ENCODE measurements at regions not wholly inside any gene's neighbourhood (a gene's known extent, or its start where the extent isn't known, plus 50 kb on each side); places are given as distances from the start of the nearest gene placed in this dataset.

DNA sequence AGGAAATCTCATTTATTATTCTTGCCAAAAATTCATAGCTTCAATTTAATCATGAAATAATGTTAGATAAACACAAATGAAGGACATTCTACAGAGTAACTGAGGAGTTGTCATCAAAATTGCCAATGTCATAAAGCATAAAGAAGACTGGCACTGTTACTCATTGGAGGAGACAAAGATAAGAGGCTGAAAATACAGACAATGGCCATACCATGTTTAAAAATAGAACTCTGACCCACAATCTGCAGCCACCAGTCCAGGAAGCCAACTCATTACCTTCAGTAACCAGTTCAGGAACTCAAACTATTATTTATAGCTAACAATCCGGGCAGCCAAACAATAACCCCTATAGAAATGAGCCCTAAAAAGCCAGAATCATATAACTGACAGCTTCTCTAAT lies 795.6 kb downstream of the TENT5A start:
- no peak for TF ChIP-seq GATA3 (IDR thresholded peaks at IDR 0.05; ENCODE audit: low read depth, low read length)

GRCh38 chr6:80946402-80946801 lies 806.1 kb downstream of the TENT5A start:
- TF ChIP-seq GATA2 (IDR thresholded peaks at IDR 0.05; ENCODE audit: low read depth, low read length): no peak
- TF ChIP-seq GATA3 (IDR thresholded peaks at IDR 0.05; ENCODE audit: low read depth, low read length): no peak

DNA sequence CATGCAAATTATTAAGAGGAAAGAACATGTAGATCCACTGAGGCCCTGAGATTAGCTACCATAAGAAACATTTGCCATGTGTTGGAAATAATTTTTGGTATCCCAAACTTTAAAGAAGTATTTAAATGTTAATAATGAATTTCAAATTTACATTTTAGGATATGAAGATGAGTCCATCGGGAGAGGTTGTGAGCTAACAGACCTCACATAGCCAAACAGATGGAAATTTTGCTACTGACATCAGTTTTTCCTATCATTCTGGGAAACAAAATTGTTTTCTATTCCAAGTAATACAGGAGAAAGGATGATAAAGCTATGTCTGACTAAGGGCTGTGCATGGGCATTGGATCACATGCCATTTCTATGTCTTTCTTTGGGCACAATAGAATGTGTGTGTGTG lies 809.6 kb downstream of the TENT5A start:
- TF ChIP-seq GATA3 (IDR thresholded peaks at IDR 0.05; ENCODE audit: low read depth, low read length) (no peak), GATA2 (IDR thresholded peaks at IDR 0.05; ENCODE audit: low read depth, low read length) (no peak)

DNA sequence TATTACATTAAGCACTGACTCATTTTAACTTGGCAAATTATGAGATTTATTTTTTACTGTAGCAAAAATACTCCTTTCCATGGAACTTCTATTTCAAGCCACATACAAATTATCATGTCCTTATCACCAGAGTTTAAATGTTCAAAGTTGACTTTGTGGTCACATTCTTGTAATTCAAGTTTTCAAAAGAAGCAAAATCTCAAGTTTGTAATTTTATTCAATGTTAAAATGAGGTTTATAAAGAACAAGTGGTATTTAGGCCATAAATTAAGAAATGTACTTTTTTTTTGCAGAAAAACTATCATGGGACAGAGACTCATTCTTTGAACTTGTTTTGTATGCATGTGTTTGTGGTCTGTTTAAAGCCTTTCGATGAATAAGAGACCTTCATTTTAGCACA lies 811.5 kb downstream of the TENT5A start:
- no peak for TF ChIP-seq GATA2 (IDR thresholded peaks at IDR 0.05; ENCODE audit: low read depth, low read length)
- TF ChIP-seq GATA3 (IDR thresholded peaks at IDR 0.05; ENCODE audit: low read depth, low read length): no peak

GRCh38 chr6:80940571-80940970 lies 811.9 kb downstream of the TENT5A start:
- no peak for TF ChIP-seq GATA3 (IDR thresholded peaks at IDR 0.05; ENCODE audit: low read depth, low read length)
- no peak for TF ChIP-seq GATA2 (IDR thresholded peaks at IDR 0.05; ENCODE audit: low read depth, low read length)

DNA sequence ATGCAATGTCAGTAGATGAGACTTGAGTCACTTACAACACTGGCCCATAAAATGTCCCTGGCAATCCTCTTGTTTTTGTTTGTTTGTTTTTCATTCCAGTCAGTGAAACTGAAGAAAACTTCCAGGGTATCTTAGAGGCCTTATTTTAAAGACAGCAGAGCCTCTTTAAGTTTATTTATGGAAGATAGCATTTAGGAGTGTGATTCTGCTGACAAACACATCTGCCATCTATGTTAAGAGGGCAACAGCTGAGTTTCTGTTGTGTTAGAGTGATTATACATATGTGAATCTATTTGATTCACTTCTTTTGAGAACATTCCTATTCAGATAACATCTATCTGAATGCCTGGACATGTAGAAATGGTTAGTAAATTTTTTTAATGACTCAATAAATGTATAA lies 812.6 kb downstream of the TENT5A start:
- TF ChIP-seq GATA3 (IDR thresholded peaks at IDR 0.05; ENCODE audit: low read depth, low read length) (no peak), GATA2 (IDR thresholded peaks at IDR 0.05; ENCODE audit: low read depth, low read length) (no peak)

DNA sequence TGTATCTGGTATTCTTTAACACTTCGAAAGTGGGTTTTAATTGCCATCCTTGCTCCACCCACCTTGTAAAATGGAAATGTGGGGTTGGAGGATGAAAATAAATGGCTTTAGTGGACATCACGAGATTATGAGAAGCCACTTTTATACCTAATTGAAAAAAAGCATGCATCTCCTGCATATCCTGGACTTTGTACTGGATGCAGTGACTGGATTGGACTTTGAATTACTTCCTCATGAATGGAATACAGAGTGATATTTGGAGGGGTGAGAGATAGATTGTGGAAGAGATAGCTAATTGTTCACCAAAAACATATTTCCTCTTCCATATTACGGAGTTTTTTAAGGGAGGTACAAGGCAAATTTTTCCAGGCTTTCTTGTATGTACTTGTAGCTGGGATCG lies 813.0 kb downstream of the TENT5A start:
- TF ChIP-seq GATA2 (IDR thresholded peaks at IDR 0.05; ENCODE audit: low read depth, low read length) (no peak), GATA3 (IDR thresholded peaks at IDR 0.05; ENCODE audit: low read depth, low read length) (no peak)

- TF ChIP-seq GATA3 (IDR thresholded peaks at IDR 0.05; ENCODE audit: low read depth, low read length) (no peak), GATA2 (IDR thresholded peaks at IDR 0.05; ENCODE audit: low read depth, low read length) (no peak)
Observed at GRCh38 chr6:80938131-80938530, 814.4 kb downstream of the TENT5A start.

DNA sequence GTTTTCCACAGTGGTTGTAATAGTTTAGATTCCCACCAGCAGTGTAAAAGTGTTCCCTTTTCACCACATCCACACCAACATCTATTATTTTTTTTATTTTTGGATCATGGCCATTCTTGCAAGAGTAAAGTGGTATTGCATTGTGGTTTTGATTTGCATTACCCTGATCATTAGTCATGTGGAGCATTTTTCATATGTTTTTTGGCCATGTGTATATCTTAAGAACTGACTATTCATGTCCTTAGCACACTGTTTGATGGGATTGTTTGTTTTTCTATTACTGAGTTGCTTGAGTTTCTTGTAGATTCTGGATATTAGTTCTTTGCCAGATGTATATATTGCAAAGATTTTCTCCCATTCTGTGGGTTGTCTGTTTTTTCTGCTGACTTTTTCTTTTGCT lies 820.1 kb downstream of the TENT5A start:
- no peak for TF ChIP-seq GATA2 (IDR thresholded peaks at IDR 0.05; ENCODE audit: low read depth, low read length)

DNA sequence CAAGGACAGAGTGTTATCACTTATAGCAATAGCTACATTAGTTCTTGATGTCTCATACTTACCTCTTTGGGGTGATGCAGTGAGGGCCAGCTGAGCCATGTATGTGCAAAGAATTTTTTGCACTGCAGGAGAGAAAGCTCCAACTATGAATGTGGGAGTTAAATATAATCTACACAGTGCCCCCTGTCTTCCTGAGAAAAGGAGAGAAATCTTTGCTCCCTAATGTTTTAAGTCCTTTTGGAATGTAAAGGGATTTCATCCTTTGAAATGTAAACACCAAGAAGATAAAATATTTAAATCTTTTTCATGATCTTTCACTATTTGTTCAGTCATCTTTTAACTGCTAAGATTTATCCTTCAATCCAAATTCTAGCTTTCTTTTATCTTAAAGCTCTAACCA lies 822.1 kb downstream of the TENT5A start:
- no peak for TF ChIP-seq GATA3 (IDR thresholded peaks at IDR 0.05; ENCODE audit: low read depth, low read length)
- no peak for TF ChIP-seq GATA2 (IDR thresholded peaks at IDR 0.05; ENCODE audit: low read depth, low read length)

GRCh38 chr6:80923816-80924215 lies 817.3 kb downstream of the BCKDHB start:
- TF ChIP-seq GATA2 (IDR thresholded peaks at IDR 0.05; ENCODE audit: low read depth, low read length) (no peak), GATA3 (IDR thresholded peaks at IDR 0.05; ENCODE audit: low read depth, low read length) (no peak)

GRCh38 chr6:80922916-80923455 lies 816.5 kb downstream of the BCKDHB start:
- TF ChIP-seq GATA2 (IDR thresholded peaks at IDR 0.05; ENCODE audit: low read depth, low read length): no peak
- no peak for TF ChIP-seq GATA3 (IDR thresholded peaks at IDR 0.05; ENCODE audit: low read depth, low read length)

DNA sequence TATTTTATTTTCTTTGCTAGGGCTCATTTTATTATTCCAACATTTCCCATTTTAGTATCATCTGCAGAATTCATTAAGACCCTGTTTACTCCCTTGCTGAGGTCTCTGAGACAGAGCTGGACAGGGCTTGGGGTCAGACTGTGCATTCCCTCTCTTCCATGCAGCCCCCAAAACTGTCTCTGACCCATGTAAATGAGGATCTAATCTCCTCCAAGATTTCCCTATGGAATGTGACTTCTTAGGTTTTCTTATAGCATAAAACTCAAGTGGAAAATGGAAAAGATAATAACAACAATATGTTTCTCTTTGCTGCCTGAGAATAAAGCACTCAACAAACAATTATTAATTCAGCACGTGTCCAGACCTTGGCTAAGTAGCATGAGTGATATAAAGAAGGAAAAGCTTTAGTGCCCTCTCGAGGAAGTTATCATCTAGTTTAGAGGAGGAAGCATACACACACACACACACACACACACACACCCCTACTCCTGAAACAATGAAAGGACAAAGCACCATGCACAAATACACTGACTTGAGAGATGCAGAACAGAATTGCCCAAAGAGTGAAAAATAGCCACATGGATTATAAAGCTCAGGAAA lies 815.5 kb downstream of the BCKDHB start:
- TF ChIP-seq GATA2 (IDR thresholded peaks at IDR 0.05; ENCODE audit: low read depth, low read length) (no peak), GATA3 (IDR thresholded peaks at IDR 0.05; ENCODE audit: low read depth, low read length) (no peak)

DNA sequence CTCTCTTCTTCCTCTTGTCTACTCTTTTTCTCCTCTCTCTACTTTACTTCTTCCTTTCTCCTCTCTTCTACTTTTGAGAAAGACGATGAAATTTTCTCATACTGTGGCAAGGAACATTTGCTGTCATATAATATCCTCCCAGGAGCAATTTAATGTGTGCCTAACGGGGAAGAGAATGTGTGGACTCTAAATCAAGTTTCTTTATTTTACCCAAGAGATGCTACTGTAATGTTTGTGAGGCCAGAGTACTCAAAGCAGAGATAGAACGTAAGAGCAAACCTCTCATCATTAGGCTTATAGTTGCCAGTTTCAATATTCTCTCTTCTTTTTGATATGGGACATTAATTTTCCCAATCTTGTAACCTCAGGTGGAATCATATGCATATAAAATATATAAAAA lies 801.4 kb downstream of the BCKDHB start:
- TF ChIP-seq GATA2 (IDR thresholded peaks at IDR 0.05; ENCODE audit: low read depth, low read length) (no peak), GATA3 (IDR thresholded peaks at IDR 0.05; ENCODE audit: low read depth, low read length) (no peak)

DNA sequence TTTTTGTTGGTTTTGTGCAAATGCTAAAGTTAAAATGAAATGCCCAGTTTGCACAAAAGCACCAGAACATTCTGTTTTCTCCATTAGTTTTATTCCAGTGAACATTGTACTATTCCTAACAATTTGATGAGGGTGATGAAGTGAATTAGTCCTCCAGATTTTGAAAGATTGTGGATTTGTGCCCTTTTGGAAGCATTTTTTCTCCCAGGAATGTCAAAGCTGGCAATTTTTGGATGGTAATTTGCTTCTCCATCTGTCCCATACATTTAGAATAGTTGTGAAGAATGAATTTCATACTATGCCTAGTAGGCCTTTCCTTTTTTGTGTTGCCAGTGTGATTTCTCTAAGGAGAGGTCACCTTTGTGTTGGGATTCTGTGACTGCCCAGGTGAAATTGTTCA lies 797.2 kb downstream of the BCKDHB start:
- TF ChIP-seq GATA3 (IDR thresholded peaks at IDR 0.05; ENCODE audit: low read depth, low read length) (no peak), GATA2 (IDR thresholded peaks at IDR 0.05; ENCODE audit: low read depth, low read length) (no peak)

DNA sequence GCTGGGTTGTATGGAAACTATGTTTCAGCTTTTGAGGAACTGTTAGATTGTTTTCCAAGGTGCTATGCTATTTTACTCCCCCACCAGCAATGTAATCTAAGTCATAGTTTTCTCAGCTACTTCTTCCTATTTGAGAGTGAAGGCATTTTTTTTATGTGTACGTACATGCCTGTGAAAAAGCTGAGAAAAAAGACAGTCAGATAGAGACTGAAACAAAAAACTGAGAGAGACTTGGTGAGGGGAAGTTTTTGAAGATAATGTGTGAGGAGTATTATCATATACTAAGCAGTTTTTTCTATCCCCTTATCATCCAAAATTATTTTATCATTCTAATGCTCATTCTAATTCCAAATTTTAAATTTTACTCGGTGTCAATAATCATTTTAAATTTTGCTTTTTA lies 780.0 kb downstream of the BCKDHB start:
- TF ChIP-seq GATA3 (IDR thresholded peaks at IDR 0.05; ENCODE audit: low read depth, low read length) (no peak), GATA2 (IDR thresholded peaks at IDR 0.05; ENCODE audit: low read depth, low read length) (no peak)
